GM23248 (cell line): ENCODE measurements at regions not wholly inside any gene's neighbourhood (a gene's known extent, or its start where the extent isn't known, plus 50 kb on each side); places are given as distances from the start of the nearest gene placed in this dataset.

Experiments
- EZH2 ChIP-seq: fragments of 200-600 bp; sonication (generic); IDR thresholded peaks from 2 replicates; pipeline ENCODE4 v1.6.1; 2018; ENCODE audit warnings: antibody characterized with exemption, mild to moderate bottlenecking; ENCODE audit not compliant: insufficient read depth, poor library complexity, severe bottlenecking
- EZH2phosphoT487 ChIP-seq: fragments of 200-600 bp; sonication (generic); IDR thresholded peaks from 2 replicates; pipeline ENCODE4 v1.6.1; 2018; ENCODE audit warnings: antibody characterized with exemption, moderate library complexity, mild to moderate bottlenecking, low read depth; ENCODE audit not compliant: insufficient read depth

- TF ChIP-seq EZH2: no peak
- TF ChIP-seq EZH2phosphoT487: no peak
These were observed 201.9 kb downstream of the WNT5A start for GRCh38 chr3:55285156-55285555.
